Central memory CD8-positive, alpha-beta T cell (primary cell): ENCODE measurements at regions not wholly inside any gene's neighbourhood (a gene's known extent, or its start where the extent isn't known, plus 50 kb on each side); places are given as distances from the start of the nearest gene placed in this dataset.

Source experiments
- ATAC-seq: fragments of 150-1000 bp; cut with Tn5 transposase; replicated peaks from 2 replicates; pipeline ENCODE4 v1.10.0; 2022; ENCODE audit warnings: mild to moderate bottlenecking, moderate FRiP score, moderate number of reproducible peaks; ENCODE audit not compliant: poor library complexity, severe bottlenecking; ENCODE audit errors: extremely low read depth
- DNase-seq, 2 donors: peaks; one replicate each; pipeline ENCODE4 v3.0.0; 2021; ENCODE audit warnings: low spot score in 2 of 2
- H3K27ac Mint-ChIP-seq: one replicate; pipeline ENCODE4 v1.8.0; 2022; ENCODE audit warnings: low read depth, mild to moderate bottlenecking, moderate library complexity, mixed read lengths
- H3K27me3 Mint-ChIP-seq: one replicate; pipeline ENCODE4 v1.8.0; 2022; ENCODE audit warnings: mixed read lengths
- H3K36me3 Mint-ChIP-seq: one replicate; pipeline ENCODE4 v1.8.0; 2022; ENCODE audit warnings: mild to moderate bottlenecking, moderate library complexity, mixed read lengths; ENCODE audit not compliant: insufficient read depth
- H3K4me1 Mint-ChIP-seq: one replicate; pipeline ENCODE4 v1.8.0; 2022; ENCODE audit warnings: mixed read lengths
- H3K4me3 Mint-ChIP-seq: one replicate; pipeline ENCODE4 v1.8.0; 2022; ENCODE audit warnings: mild to moderate bottlenecking, moderate library complexity, mixed read lengths
- H3K9me3 Mint-ChIP-seq: one replicate; pipeline ENCODE4 v1.8.0; 2022; ENCODE audit warnings: mixed read lengths

- H3K9me3 Mint-ChIP-seq: no peaks in the 10 kb centered on the region
- H3K27me3 Mint-ChIP-seq: no peaks in the 10 kb centered on the region
- H3K36me3 Mint-ChIP-seq: no peaks in the 10 kb centered on the region
- no peaks in the 10 kb centered on the region for H3K4me1 Mint-ChIP-seq
- no peak for ATAC-seq
- H3K27ac Mint-ChIP-seq: no peak overlapping the region
- no peak for DNase-seq
- H3K4me3 Mint-ChIP-seq: no peak overlapping the region
Measured at GRCh38 chr9:115650768-115651167, 502.8 kb upstream of the PAPPA start.

GRCh38 chr9:115651461-115651860 lies 502.1 kb upstream of the PAPPA start:
- Mint-ChIP-seq H3K4me3 (no peak overlapping the region), H3K36me3 (no peaks in the 10 kb centered on the region), H3K27me3 (no peaks in the 10 kb centered on the region), H3K9me3 (no peaks in the 10 kb centered on the region), H3K27ac (no peak overlapping the region), H3K4me1 (no peaks in the 10 kb centered on the region)
- ATAC-seq: no peak
- no peak for DNase-seq

- no peaks in the 10 kb centered on the region for H3K4me1 Mint-ChIP-seq
- H3K27me3 Mint-ChIP-seq: no peaks in the 10 kb centered on the region
- H3K27ac Mint-ChIP-seq: no peak overlapping the region
- DNase-seq: no peak
- H3K36me3 Mint-ChIP-seq: no peaks in the 10 kb centered on the region
- H3K4me3 Mint-ChIP-seq: no peak overlapping the region
- no peaks in the 10 kb centered on the region for H3K9me3 Mint-ChIP-seq
- ATAC-seq: no peak
Measured at GRCh38 chr9:115653171-115653606, 500.4 kb upstream of the PAPPA start.

- ATAC-seq: no peak
- Mint-ChIP-seq H3K27me3 (no peaks in the 10 kb centered on the region), H3K4me1 (no peaks in the 10 kb centered on the region), H3K9me3 (no peaks in the 10 kb centered on the region), H3K4me3 (no peak overlapping the region), H3K27ac (no peak overlapping the region), H3K36me3 (no peaks in the 10 kb centered on the region)
- DNase-seq: no peak
Measured at GRCh38 chr9:115657695-115658094, 495.9 kb upstream of the PAPPA start.

GRCh38 chr9:115665519-115665918 lies 488.1 kb upstream of the PAPPA start:
- no peak overlapping the region for H3K27ac Mint-ChIP-seq
- DNase-seq (no peak), ATAC-seq (no peak)
- H3K36me3 Mint-ChIP-seq: no peaks in the 10 kb centered on the region
- peaks cover 10% of the 10 kb centered on the region for H3K27me3 Mint-ChIP-seq
- no peak overlapping the region for H3K4me3 Mint-ChIP-seq
- H3K9me3 Mint-ChIP-seq: no peaks in the 10 kb centered on the region
- no peaks in the 10 kb centered on the region for H3K4me1 Mint-ChIP-seq

- Mint-ChIP-seq H3K9me3 (peaks cover 8% of the 10 kb centered on the region), H3K27me3 (peaks cover 10% of the 10 kb centered on the region), H3K27ac (no peak overlapping the region), H3K4me1 (no peaks in the 10 kb centered on the region), H3K4me3 (no peak overlapping the region), H3K36me3 (no peaks in the 10 kb centered on the region)
- ATAC-seq: no peak
- DNase-seq: no peak
Measured at GRCh38 chr9:115668521-115668920, 485.1 kb upstream of the PAPPA start.

GRCh38 chr9:115671236-115671962 lies 482.2 kb upstream of the PAPPA start:
- Mint-ChIP-seq H3K27me3 (peaks cover 5% of the 10 kb centered on the region), H3K36me3 (no peaks in the 10 kb centered on the region), H3K4me1 (no peaks in the 10 kb centered on the region), H3K9me3 (peaks cover 8% of the 10 kb centered on the region), H3K27ac (no peak overlapping the region), H3K4me3 (no peak overlapping the region)
- ATAC-seq (no peak), DNase-seq (no peak)

- Mint-ChIP-seq H3K9me3 (peaks cover 12% of the 10 kb centered on the region), H3K4me1 (no peaks in the 10 kb centered on the region), H3K27ac (no peak overlapping the region), H3K36me3 (no peaks in the 10 kb centered on the region), H3K27me3 (no peaks in the 10 kb centered on the region), H3K4me3 (no peak overlapping the region)
- ATAC-seq: no peak
- no peak for DNase-seq
Measured at GRCh38 chr9:115671963-115672305, 481.7 kb upstream of the PAPPA start.

GRCh38 chr9:115672477-115673316 lies 480.9 kb upstream of the PAPPA start:
- no peaks in the 10 kb centered on the region for H3K4me1 Mint-ChIP-seq
- H3K27me3 Mint-ChIP-seq: no peaks in the 10 kb centered on the region

GRCh38 chr9:115673599-115673998 lies 480.0 kb upstream of the PAPPA start:
- DNase-seq: no peak
- Mint-ChIP-seq H3K27me3 (no peaks in the 10 kb centered on the region), H3K27ac (no peak overlapping the region), H3K4me1 (no peaks in the 10 kb centered on the region), H3K36me3 (no peaks in the 10 kb centered on the region), H3K4me3 (no peak overlapping the region), H3K9me3 (peaks cover 14% of the 10 kb centered on the region)
- ATAC-seq: no peak

More at GRCh38 chr9:115672477-115673316, 480.9 kb upstream of the PAPPA start:
- DNase-seq (no peak), ATAC-seq (no peak)
- peaks cover 14% of the 10 kb centered on the region for H3K9me3 Mint-ChIP-seq
- H3K4me3 Mint-ChIP-seq: no peak overlapping the region
- H3K36me3 Mint-ChIP-seq: no peaks in the 10 kb centered on the region
- H3K27ac Mint-ChIP-seq: no peak overlapping the region

- no peak for ATAC-seq
- peaks cover 14% of the 10 kb centered on the region for H3K9me3 Mint-ChIP-seq
- no peaks in the 10 kb centered on the region for H3K4me1 Mint-ChIP-seq
- H3K27ac Mint-ChIP-seq: no peak overlapping the region
- H3K36me3 Mint-ChIP-seq: no peaks in the 10 kb centered on the region
- H3K4me3 Mint-ChIP-seq: no peak overlapping the region
- no peaks in the 10 kb centered on the region for H3K27me3 Mint-ChIP-seq
- DNase-seq: no peak
Measured at GRCh38 chr9:115674091-115674490, 479.5 kb upstream of the PAPPA start.

- Mint-ChIP-seq H3K27me3 (no peaks in the 10 kb centered on the region), H3K9me3 (peaks cover 18% of the 10 kb centered on the region), H3K4me1 (no peaks in the 10 kb centered on the region), H3K4me3 (no peak overlapping the region), H3K36me3 (no peaks in the 10 kb centered on the region), H3K27ac (no peak overlapping the region)
- ATAC-seq (no peak), DNase-seq (no peak)
Measured at GRCh38 chr9:115675834-115676233, 477.8 kb upstream of the PAPPA start.

- no peak overlapping the region for H3K27ac Mint-ChIP-seq
- ATAC-seq (no peak), DNase-seq (no peak)
- H3K4me1 Mint-ChIP-seq: no peaks in the 10 kb centered on the region
- H3K4me3 Mint-ChIP-seq: no peak overlapping the region
- no peaks in the 10 kb centered on the region for H3K36me3 Mint-ChIP-seq
- no peaks in the 10 kb centered on the region for H3K27me3 Mint-ChIP-seq
- peaks cover 10% of the 10 kb centered on the region for H3K9me3 Mint-ChIP-seq
Measured at GRCh38 chr9:115680231-115680630, 473.4 kb upstream of the PAPPA start.
